Fibroblast of the conjunctiva (primary cell): ENCODE measurements at regions not wholly inside any gene's neighbourhood (a gene's known extent, or its start where the extent isn't known, plus 50 kb on each side); places are given as distances from the start of the nearest gene placed in this dataset.
"Not testable (repeated sequence)": the region's sequence is repeated elsewhere in the genome, so short reads cannot be mapped to it uniquely, and the experiment has no call there.

Source experiments
- DNase-seq: peaks from one replicate; pipeline ENCODE4 v3.0.0-alpha.2; 2010; ENCODE audit warnings: low read depth

GRCh38 chr10:53162856-53163255, 390.3 kb upstream of the MBL2 start:
- no peak for DNase-seq

- DNase-seq = no peak
Observed at GRCh38 chr10:53161231-53161630, 388.6 kb upstream of the MBL2 start.

- DNase-seq = not testable (repeated sequence)
Observed at GRCh38 chr10:53155674-53156073, 383.1 kb upstream of the MBL2 start.

GRCh38 chr10:53153831-53154230, 381.2 kb upstream of the MBL2 start:
- DNase-seq = no peak

- DNase-seq = no peak
Observed at GRCh38 chr10:53140506-53140905, 367.9 kb upstream of the MBL2 start.

GRCh38 chr10:53135897-53136253, 363.3 kb upstream of the MBL2 start:
- no peak for DNase-seq

GRCh38 chr10:53135213-53135896, 362.8 kb upstream of the MBL2 start:
- DNase-seq = no peak

GRCh38 chr10:53134050-53134449, 361.5 kb upstream of the MBL2 start:
- DNase-seq = no peak

- no peak for DNase-seq
Observed at GRCh38 chr10:53130337-53130736, 357.8 kb upstream of the MBL2 start.

GRCh38 chr10:53127686-53128085, 355.1 kb upstream of the MBL2 start:
- DNase-seq = no peak

- DNase-seq = no peak
Observed at GRCh38 chr10:53123311-53123710, 350.7 kb upstream of the MBL2 start.

- DNase-seq = no peak
Observed at GRCh38 chr10:53122281-53122680, 349.7 kb upstream of the MBL2 start.

- DNase-seq = no peak
Observed at GRCh38 chr10:53115660-53116059, 343.1 kb upstream of the MBL2 start.

GRCh38 chr10:53111529-53111928, 338.9 kb upstream of the MBL2 start:
- no peak for DNase-seq

GRCh38 chr10:53109320-53109719, 336.7 kb upstream of the MBL2 start:
- DNase-seq = no peak

- DNase-seq = no peak
Observed at GRCh38 chr10:53108317-53108934, 335.8 kb upstream of the MBL2 start.

- no peak for DNase-seq
Observed at GRCh38 chr10:53107711-53108110, 335.1 kb upstream of the MBL2 start.

- DNase-seq = no peak
Observed at GRCh38 chr10:53102424-53102823, 329.8 kb upstream of the MBL2 start.

GRCh38 chr10:53093878-53094277, 321.3 kb upstream of the MBL2 start:
- no peak for DNase-seq

GRCh38 chr10:53091574-53091973, 319.0 kb upstream of the MBL2 start:
- DNase-seq = no peak

- DNase-seq = no peak
Observed at GRCh38 chr10:53088961-53089360, 316.4 kb upstream of the MBL2 start.

GRCh38 chr10:53079283-53079682, 306.7 kb upstream of the MBL2 start:
- no peak for DNase-seq

GRCh38 chr10:53076948-53077347, 304.4 kb upstream of the MBL2 start:
- DNase-seq = no peak

GRCh38 chr10:53075469-53075868, 302.9 kb upstream of the MBL2 start:
- no peak for DNase-seq
